IMR-90 (cell line): ENCODE measurements at regions not wholly inside any gene's neighbourhood (a gene's known extent, or its start where the extent isn't known, plus 50 kb on each side); places are given as distances from the start of the nearest gene placed in this dataset.

Source experiments
- ATAC-seq: fragments of 200-7000 bp; cut with Tn5 transposase; 2 replicates; pipeline ENCODE4 v1.9.1; 2020; ENCODE audit warnings: low read depth, mild to moderate bottlenecking, moderate library complexity
- BruUV-seq: library from RNA; stranded (reverse); fragments of 400-500 nt; replicated peaks from 2 replicates; lab custom pipeline; 2021; lab: Mats Ljungman, UMichigan
- CTCF ChIA-PET: fragments of 300-600 bp; formaldehyde crosslinking; extraction: SDS; loops from one replicate; lab custom pipeline; 2021; ENCODE audit warnings: antibody characterized with exemption; lab: Yijun Ruan, JAX
- POLR2A ChIA-PET: fragments of 300-600 bp; sonication (Branson Sonifier 250); formaldehyde crosslinking; loops from one replicate; lab custom pipeline; 2022; ENCODE audit warnings: antibody characterized with exemption; ENCODE audit not compliant: unreplicated experiment; lab: Charles Lee
- DNase-seq: peaks from one replicate; pipeline ENCODE4 v3.0.0; 2013
- H2AFZ ChIP-seq: replicated peaks from 2 replicates; pipeline ENCODE3; 2013; ENCODE audit warnings: low read length, mild to moderate bottlenecking; ENCODE audit not compliant: poor library complexity
- H2AK5ac ChIP-seq: 2 replicates; pipeline ENCODE4 v1.6.1; 2013; ENCODE audit warnings: low read depth, low read length, inconsistent platforms
- H2AK9ac ChIP-seq: replicated peaks from 2 replicates; pipeline ENCODE3; 2013; ENCODE audit warnings: mild to moderate bottlenecking, low read depth, low read length, moderate library complexity; ENCODE audit not compliant: poor library complexity
- H2BK120ac ChIP-seq: 2 replicates; pipeline ENCODE4 v1.6.1; 2013; ENCODE audit warnings: low read depth, low read length, inconsistent platforms
- H2BK15ac ChIP-seq: 3 replicates; pipeline ENCODE4 v1.6.1; 2013; ENCODE audit warnings: low read depth, low read length, inconsistent platforms
- H2BK20ac ChIP-seq: 2 replicates; pipeline ENCODE4 v1.6.1; 2013; ENCODE audit warnings: low read depth, mild to moderate bottlenecking, inconsistent platforms, low read length, moderate library complexity
- H2BK5ac ChIP-seq: 2 replicates; pipeline ENCODE4 v1.6.1; 2013; ENCODE audit warnings: mild to moderate bottlenecking, low read depth, low read length, inconsistent platforms; ENCODE audit not compliant: poor library complexity, severe bottlenecking
- H3K14ac ChIP-seq: replicated peaks from 2 replicates; pipeline ENCODE4 v1.6.1; 2013; ENCODE audit warnings: low read depth, low read length, inconsistent platforms
- H3K18ac ChIP-seq: 2 replicates; pipeline ENCODE4 v1.6.1; 2013; ENCODE audit warnings: low read depth, low read length, control low read depth
- H3K23ac ChIP-seq: 2 replicates; pipeline ENCODE4 v1.6.1; 2013; ENCODE audit warnings: low read depth, low read length, inconsistent platforms
- H3K27ac ChIP-seq: 2 replicates; pipeline ENCODE4 v1.5.1; 2013; ENCODE audit warnings: mild to moderate bottlenecking, control low read depth, low read length; ENCODE audit not compliant: insufficient read depth
- H3K27me3 ChIP-seq: 2 replicates; pipeline ENCODE4 v1.6.1; 2013; ENCODE audit warnings: low read length; ENCODE audit not compliant: control insufficient read depth, insufficient read depth
- H3K36me3 ChIP-seq: 2 replicates; pipeline ENCODE4 v1.6.1; 2013; ENCODE audit warnings: low read length, mixed read lengths; ENCODE audit not compliant: control insufficient read depth, insufficient read depth
- H3K4ac ChIP-seq: 2 replicates; pipeline ENCODE4 v1.6.1; 2013; ENCODE audit warnings: low read depth, low read length, inconsistent platforms
- H3K4me1 ChIP-seq: 2 replicates; pipeline ENCODE4 v1.6.1; 2013; ENCODE audit warnings: low read length, mixed read lengths; ENCODE audit not compliant: control insufficient read depth, insufficient read depth
- H3K4me2 ChIP-seq: 2 replicates; pipeline ENCODE4 v1.6.1; 2013; ENCODE audit warnings: low read depth, mild to moderate bottlenecking, control low read depth, low read length, moderate library complexity
- H3K4me3 ChIP-seq: 2 replicates; pipeline ENCODE4 v1.5.1; 2013; ENCODE audit warnings: low read depth, mild to moderate bottlenecking, control low read depth, low read length, moderate library complexity; ENCODE audit not compliant: insufficient read depth
- H3K56ac ChIP-seq: 2 replicates; pipeline ENCODE4 v1.6.1; 2013; ENCODE audit warnings: low read length, inconsistent platforms; ENCODE audit not compliant: insufficient read depth; ENCODE audit errors: extremely low read depth
- H3K79me1 ChIP-seq, 2 experiments: 2 replicates each; pipeline ENCODE4 v1.6.1; 2013; ENCODE audit warnings: low read length in 2 of 2, inconsistent platforms in 1 of 2, low read depth in 1 of 2
- H3K9ac ChIP-seq: 2 replicates; pipeline ENCODE4 v1.6.1; 2013; ENCODE audit warnings: low read depth, low read length, control low read depth
- H3K9me1 ChIP-seq: 2 replicates; pipeline ENCODE4 v1.6.1; 2013; ENCODE audit warnings: low read length, inconsistent platforms; ENCODE audit not compliant: insufficient read depth
- H3K9me3 ChIP-seq: 2 replicates; pipeline ENCODE4 v1.6.1; 2013; ENCODE audit warnings: low read length; ENCODE audit not compliant: control insufficient read depth, insufficient read depth
- H4K20me1 ChIP-seq: 2 replicates; pipeline ENCODE4 v1.6.1; 2013; ENCODE audit warnings: low read length, inconsistent platforms; ENCODE audit not compliant: insufficient read depth
- H4K5ac ChIP-seq: 2 replicates; pipeline ENCODE4 v1.6.1; 2013; ENCODE audit warnings: mild to moderate bottlenecking, low read depth, low read length, control low read depth
- H4K8ac ChIP-seq, 2 experiments: 2 replicates each; pipeline ENCODE4 v1.6.1; 2013; ENCODE audit warnings: low read depth in 2 of 2, low read length in 2 of 2, control low read depth in 1 of 2, inconsistent platforms in 1 of 2
- H4K91ac ChIP-seq: 2 replicates; pipeline ENCODE4 v1.6.1; 2013; ENCODE audit warnings: low read depth, low read length, inconsistent platforms; ENCODE audit not compliant: insufficient read depth
- BHLHE40 ChIP-seq: fragments of 150-350 bp; IDR thresholded peaks from 2 replicates; pipeline ENCODE4 v1.6.1; 2016; ENCODE audit warnings: mild to moderate bottlenecking, low read depth, low read length
- CEBPB ChIP-seq: IDR thresholded peaks from 2 replicates; pipeline ENCODE4 v1.6.1; 2012; ENCODE audit warnings: low read depth, low read length, improper control_type of control experiment
- CHD1 ChIP-seq: IDR thresholded peaks from 2 replicates; pipeline ENCODE4 v1.6.1; 2012; ENCODE audit warnings: low read depth, low read length, improper control_type of control experiment
- CTCF ChIP-seq: conservative IDR thresholded peaks from 2 replicates; pipeline ENCODE4 v1.5.1; 2012; ENCODE audit warnings: mild to moderate bottlenecking, low read depth, low read length, improper control_type of control experiment
- ELK1 ChIP-seq: fragments of 150-350 bp; IDR thresholded peaks from 2 replicates; pipeline ENCODE4 v1.6.1; 2016; ENCODE audit warnings: low read depth, mild to moderate bottlenecking, low read length, moderate library complexity, borderline replicate concordance
- FOS ChIP-seq: fragments of 150-350 bp; IDR thresholded peaks from 2 replicates; pipeline ENCODE4 v1.6.1; 2016; ENCODE audit warnings: low read depth, low read length
- MAFK ChIP-seq: IDR thresholded peaks from 2 replicates; pipeline ENCODE4 v1.6.1; 2012; ENCODE audit warnings: low read depth, low read length, improper control_type of control experiment
- MAZ ChIP-seq: IDR thresholded peaks from 2 replicates; pipeline ENCODE4 v1.6.1; 2012; ENCODE audit warnings: low read depth, mild to moderate bottlenecking, low read length, improper control_type of control experiment, moderate library complexity, borderline replicate concordance
- MXI1 ChIP-seq: IDR thresholded peaks from 2 replicates; pipeline ENCODE4 v1.6.1; 2012; ENCODE audit warnings: low read depth, mild to moderate bottlenecking, low read length, moderate library complexity, borderline replicate concordance
- NFE2L2 ChIP-seq: fragments of 150-350 bp; IDR thresholded peaks from 2 replicates; pipeline ENCODE4 v1.6.1; 2016; ENCODE audit warnings: low read depth, mild to moderate bottlenecking, low read length
- POLR2A ChIP-seq: IDR thresholded peaks from 2 replicates; pipeline ENCODE4 v1.6.1; 2012; ENCODE audit warnings: mild to moderate bottlenecking, low read depth, low read length
- RAD21 ChIP-seq: IDR thresholded peaks from 2 replicates; pipeline ENCODE4 v1.6.1; 2012; ENCODE audit warnings: low read length, improper control_type of control experiment
- RCOR1 ChIP-seq: IDR thresholded peaks from 2 replicates; pipeline ENCODE4 v1.6.1; 2012; ENCODE audit warnings: mild to moderate bottlenecking, low read length, improper control_type of control experiment; ENCODE audit not compliant: insufficient replicate concordance
- RFX5 ChIP-seq: IDR thresholded peaks from 2 replicates; pipeline ENCODE4 v1.8.0; 2012; ENCODE audit warnings: low read depth, mild to moderate bottlenecking, low read length, moderate library complexity
- SMC3 ChIP-seq: fragments of 150-350 bp; IDR thresholded peaks from 2 replicates; pipeline ENCODE4 v1.6.1; 2016; ENCODE audit warnings: low read depth, mild to moderate bottlenecking, antibody characterized with exemption, low read length, moderate library complexity
- USF2 ChIP-seq: fragments of 150-350 bp; IDR thresholded peaks from 2 replicates; pipeline ENCODE4 v1.6.1; 2017; ENCODE audit warnings: mild to moderate bottlenecking, antibody characterized with exemption, low read length, low read depth
- WGBS, 2 experiments: methylation state at CpG; one replicate each; pipeline versions ENCODE4 v1.1.5 to v1.1.7; 2013; ENCODE audit warnings: missing lambda C conversion rate in 2 of 2; ENCODE audit not compliant: insufficient read length in 1 of 2; ENCODE audit errors: extremely low coverage in 2 of 2; 5-methylcytosine and 5-hydroxymethylcytosine counted together
- dilution Hi-C: fragments of 300-500 bp; cut with HindIII; formaldehyde crosslinking; loops from one replicate; pipeline ENCODE4 v1.14.3; 2018; ENCODE audit warnings: low sequenced_read_pairs; ENCODE audit not compliant: unreplicated experiment
- in situ Hi-C: fragments of 300-500 bp; cut with MboI; formaldehyde crosslinking; loops from 3 replicates; pipeline ENCODE4 v1.14.3; 2019; ENCODE audit warnings: low sequenced_read_pairs, inconsistent platforms, mixed read lengths
- intact Hi-C: fragments of 100-400 bp; cut with micrococcal nuclease; formaldehyde crosslinking; loops from 2 replicates; pipeline ENCODE4 v1.10.0; 2022

GRCh38 chr5:166398131-166398530, 1893.3 kb upstream of the WWC1 start:
- H3K4ac ChIP-seq, result no peak overlapping the region
- no peaks in the 10 kb centered on the region for H3K79me1 ChIP-seq
- no peak overlapping the region for H2BK20ac ChIP-seq
- H3K14ac ChIP-seq, result no peak overlapping the region
- no peak overlapping the region for H2AK5ac ChIP-seq
- H3K56ac ChIP-seq, result no peak overlapping the region
- no peak overlapping the region for H2BK120ac ChIP-seq
- no peaks in the 10 kb centered on the region for H3K9me1 ChIP-seq
- no peak overlapping the region for H3K4me2 ChIP-seq
- in situ Hi-C loops, result no loop called here
- H3K4me3 ChIP-seq, result no peak overlapping the region
- H3K4me1 ChIP-seq, result no peaks in the 10 kb centered on the region
- H4K91ac ChIP-seq, result no peak overlapping the region
- POLR2A ChIA-PET, result no interaction called here
- CTCF ChIA-PET, result no interaction called here
- dilution Hi-C loops, result no loop called here
- no peak for ATAC-seq
- H4K5ac ChIP-seq, result no peak overlapping the region
- H4K20me1 ChIP-seq, result no peaks in the 10 kb centered on the region
- no peak overlapping the region for H4K8ac ChIP-seq
- H3K9me3 ChIP-seq, result peaks cover 6% of the 10 kb centered on the region
- H3K9ac ChIP-seq, result no peak overlapping the region
- no peak overlapping the region for H2BK15ac ChIP-seq
- H3K23ac ChIP-seq, result no peak overlapping the region
- no peaks in the 10 kb centered on the region for H3K27me3 ChIP-seq
- no peak overlapping the region for H2AK9ac ChIP-seq
- no TSS peak for BruUV-seq
- WGBS, 2 experiments, result no CpG with 5 or more reads among the region's 3 CpGs
- DNase-seq, result no peak
- intact Hi-C loops, result no loop called here
- no peak overlapping the region for H3K18ac ChIP-seq
- no peak overlapping the region for H2AFZ ChIP-seq
- no peak overlapping the region for H2BK5ac ChIP-seq
- H3K36me3 ChIP-seq, result no peaks in the 10 kb centered on the region
- TF ChIP-seq MAZ (no peak), NFE2L2 (no peak), RFX5 (no peak), FOS (no peak), RCOR1 (no peak), ELK1 (no peak), POLR2A (no peak), MAFK (no peak), BHLHE40 (no peak), CEBPB (no peak), USF2 (no peak), RAD21 (no peak), CHD1 (no peak), CTCF (no peak), SMC3 (no peak), MXI1 (no peak)
- H3K27ac ChIP-seq, result no peak overlapping the region
